Body of pancreas (tissue), 4 donors: ENCODE measurements at regions not wholly inside any gene's neighbourhood (a gene's known extent, or its start where the extent isn't known, plus 50 kb on each side); places are given as distances from the start of the nearest gene placed in this dataset.

ENCODE experiments used
- POLR2A ChIP-seq, 3 donors: fragments of 450-650 bp; IDR thresholded peaks; one replicate each; pipeline ENCODE4 v1.6.1; 2016; ENCODE audit warnings: antibody characterized with exemption in 3 of 3, mild to moderate bottlenecking in 2 of 3
- TF ChIP-seq, protein P1 (sequence below), 7 experiments: fragments of 450-650 bp in 4 of 7; fragments of 200-600 bp in 3 of 7; sonication (generic) in 3 of 7; IDR thresholded peaks; one replicate each; pipeline ENCODE4 v1.5.1; 2016 to 2019; ENCODE audit warnings: antibody characterized with exemption in 7 of 7

DNA sequence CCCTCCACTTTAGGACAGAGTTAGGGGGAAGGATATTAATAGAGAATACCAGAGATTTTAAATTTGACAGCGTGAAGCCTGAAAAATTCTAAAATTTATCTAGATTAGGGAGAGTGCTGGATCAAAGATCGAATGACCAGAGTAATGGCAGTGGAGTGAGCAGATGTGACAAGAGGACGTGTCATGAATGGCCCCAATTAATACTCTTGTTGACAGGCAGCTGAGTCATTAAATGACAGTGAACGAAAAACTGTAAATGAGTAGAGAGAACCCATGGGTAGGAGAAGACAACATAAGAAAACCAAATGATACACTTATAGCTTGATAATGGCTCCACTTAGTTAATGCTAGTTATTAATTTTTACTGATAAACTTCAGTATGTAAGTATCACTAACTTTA, 73.9 kb upstream of the PLEKHA5 start:
- TF ChIP-seq POLR2A (IDR thresholded peaks at IDR 0.05): no peak
- TF ChIP-seq, protein P1, sequence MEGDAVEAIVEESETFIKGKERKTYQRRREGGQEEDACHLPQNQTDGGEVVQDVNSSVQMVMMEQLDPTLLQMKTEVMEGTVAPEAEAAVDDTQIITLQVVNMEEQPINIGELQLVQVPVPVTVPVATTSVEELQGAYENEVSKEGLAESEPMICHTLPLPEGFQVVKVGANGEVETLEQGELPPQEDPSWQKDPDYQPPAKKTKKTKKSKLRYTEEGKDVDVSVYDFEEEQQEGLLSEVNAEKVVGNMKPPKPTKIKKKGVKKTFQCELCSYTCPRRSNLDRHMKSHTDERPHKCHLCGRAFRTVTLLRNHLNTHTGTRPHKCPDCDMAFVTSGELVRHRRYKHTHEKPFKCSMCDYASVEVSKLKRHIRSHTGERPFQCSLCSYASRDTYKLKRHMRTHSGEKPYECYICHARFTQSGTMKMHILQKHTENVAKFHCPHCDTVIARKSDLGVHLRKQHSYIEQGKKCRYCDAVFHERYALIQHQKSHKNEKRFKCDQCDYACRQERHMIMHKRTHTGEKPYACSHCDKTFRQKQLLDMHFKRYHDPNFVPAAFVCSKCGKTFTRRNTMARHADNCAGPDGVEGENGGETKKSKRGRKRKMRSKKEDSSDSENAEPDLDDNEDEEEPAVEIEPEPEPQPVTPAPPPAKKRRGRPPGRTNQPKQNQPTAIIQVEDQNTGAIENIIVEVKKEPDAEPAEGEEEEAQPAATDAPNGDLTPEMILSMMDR (IDR thresholded peaks at IDR 0.05): no peak
